GM19455 (cell line): ENCODE measurements at regions not wholly inside any gene's neighbourhood (a gene's known extent, or its start where the extent isn't known, plus 50 kb on each side); places are given as distances from the start of the nearest gene placed in this dataset.
"Not testable (repeated sequence)": the region's sequence is repeated elsewhere in the genome, so short reads cannot be mapped to it uniquely, and the experiment has no call there.

Experiments used
- ATAC-seq: cut with Tn5 transposase; IDR thresholded peaks from one replicate; pipeline ENCODE4 v1.9.1; 2021; ENCODE audit not compliant: unreplicated experiment

- ATAC-seq, result no peak
Observed at GRCh38 chr13:43946281-43946680, 66.6 kb downstream of the LACC1 start.

- ATAC-seq, result no peak
Observed at GRCh38 chr13:43947897-43948458, 68.3 kb downstream of the LACC1 start.

- ATAC-seq, result no peak
Observed at GRCh38 chr13:43953370-43953769, 73.7 kb downstream of the LACC1 start.

- not testable (repeated sequence) for ATAC-seq
Observed at GRCh38 chr13:43956975-43957374, 77.3 kb downstream of the LACC1 start.

- no peak for ATAC-seq
Observed at GRCh38 chr13:43959291-43959690, 79.6 kb downstream of the LACC1 start.

GRCh38 chr13:43961909-43962308 lies 82.2 kb downstream of the LACC1 start:
- ATAC-seq, result no peak

GRCh38 chr13:43963726-43964125 lies 84.0 kb downstream of the LACC1 start:
- no peak for ATAC-seq

- ATAC-seq, result no peak
Observed at GRCh38 chr13:43964698-43965458, 85.2 kb downstream of the LACC1 start.

- ATAC-seq, result no peak
Observed at GRCh38 chr13:43965459-43965845, 85.7 kb downstream of the LACC1 start.

- not testable (repeated sequence) for ATAC-seq
Observed at GRCh38 chr13:43968251-43968942, 88.7 kb downstream of the LACC1 start.

GRCh38 chr13:43968943-43969690 lies 89.4 kb downstream of the LACC1 start:
- ATAC-seq, result not testable (repeated sequence)

- ATAC-seq, result not testable (repeated sequence)
Observed at GRCh38 chr13:43969919-43970318, 90.2 kb downstream of the LACC1 start.

- not testable (repeated sequence) for ATAC-seq
Observed at GRCh38 chr13:43970520-43971242, 91.0 kb downstream of the LACC1 start.

- not testable (repeated sequence) for ATAC-seq
Observed at GRCh38 chr13:43971324-43971723, 91.6 kb downstream of the LACC1 start.

- ATAC-seq, result no peak
Observed at GRCh38 chr13:43977911-43978310, 98.2 kb downstream of the LACC1 start.

- no peak for ATAC-seq
Observed at GRCh38 chr13:43978688-43979087, 99.0 kb downstream of the LACC1 start.

GRCh38 chr13:43979492-43979891 lies 99.8 kb downstream of the LACC1 start:
- no peak for ATAC-seq

- no peak for ATAC-seq
Observed at GRCh38 chr13:43980587-43980986, 100.9 kb downstream of the LACC1 start.

- ATAC-seq, result no peak
Observed at GRCh38 chr13:43981091-43981490, 101.4 kb downstream of the LACC1 start.

- no peak for ATAC-seq
Observed at GRCh38 chr13:43981512-43982301, 102.0 kb downstream of the LACC1 start.
